ENCODE measurements at regions not wholly inside any gene's neighbourhood (a gene's known extent, or its start where the extent isn't known, plus 50 kb on each side); places are given as distances from the start of the nearest gene placed in this dataset.
A peak's percentile ranks its signal among the peaks of the same experiment; 100 is the strongest.
"Not testable (repeated sequence)": the region's sequence is repeated elsewhere in the genome, so short reads cannot be mapped to it uniquely, and the experiment has no call there.

GRCh38 chr6:135129136-135129856, 51.8 kb upstream of the MYB start:
- DNase-seq, result no peak

- DNase-seq, result peak; percentile 36
Measured at GRCh38 chr6:135128268-135128914, 52.7 kb upstream of the MYB start.

GRCh38 chr6:135126729-135127128, 54.4 kb upstream of the MYB start:
- DNase-seq, result no peak

GRCh38 chr6:135126034-135126433, 55.1 kb upstream of the MYB start:
- DNase-seq, result no peak

GRCh38 chr6:135121434-135121833, 59.7 kb upstream of the MYB start:
- DNase-seq, result no peak

GRCh38 chr6:135118134-135118730, 62.9 kb upstream of the MYB start:
- no peak for DNase-seq

- DNase-seq, result no peak
Measured at GRCh38 chr6:135117413-135117968, 62.9 kb upstream of the HBS1L start.

GRCh38 chr6:135116571-135116970, 61.9 kb upstream of the HBS1L start:
- DNase-seq, result no peak

- no peak for DNase-seq
Measured at GRCh38 chr6:135115834-135116233, 61.2 kb upstream of the HBS1L start.

GRCh38 chr6:135115411-135115810, 60.8 kb upstream of the HBS1L start:
- no peak for DNase-seq

- DNase-seq, result peak; percentile 64
Measured at GRCh38 chr6:135114355-135115145, 59.9 kb upstream of the HBS1L start.

- no peak for DNase-seq
Measured at GRCh38 chr6:135113860-135114259, 59.2 kb upstream of the HBS1L start.

- not testable (repeated sequence) for DNase-seq
Measured at GRCh38 chr6:135112951-135113350, 58.3 kb upstream of the HBS1L start.

GRCh38 chr6:135110261-135110781, 55.7 kb upstream of the HBS1L start:
- DNase-seq, result not testable (repeated sequence)

- DNase-seq, result no peak
Measured at GRCh38 chr6:135109761-135110160, 55.1 kb upstream of the HBS1L start.

GRCh38 chr6:135108692-135109091, 54.1 kb upstream of the HBS1L start:
- no peak for DNase-seq

- DNase-seq, result no peak
Measured at GRCh38 chr6:135106611-135107010, 52.0 kb upstream of the HBS1L start.

- DNase-seq, result no peak
Measured at GRCh38 chr6:135105710-135106109, 51.1 kb upstream of the HBS1L start.

GRCh38 chr6:135105299-135105698, 50.7 kb upstream of the HBS1L start:
- DNase-seq, result no peak
